PFSK-1 (cell line): ENCODE measurements at regions not wholly inside any gene's neighbourhood (a gene's known extent, or its start where the extent isn't known, plus 50 kb on each side); places are given as distances from the start of the nearest gene placed in this dataset.

Experiments used
- POLR2AphosphoS5 ChIP-seq: IDR thresholded peaks from 2 replicates; pipeline ENCODE4 v1.6.1; 2012; ENCODE audit warnings: low read depth, mild to moderate bottlenecking, control low read depth, low read length, moderate library complexity
- SIN3A ChIP-seq: IDR thresholded peaks from 2 replicates; pipeline ENCODE4 v1.6.1; 2012; ENCODE audit warnings: mild to moderate bottlenecking, low read length, moderate library complexity, borderline replicate concordance; ENCODE audit not compliant: insufficient read depth

DNA sequence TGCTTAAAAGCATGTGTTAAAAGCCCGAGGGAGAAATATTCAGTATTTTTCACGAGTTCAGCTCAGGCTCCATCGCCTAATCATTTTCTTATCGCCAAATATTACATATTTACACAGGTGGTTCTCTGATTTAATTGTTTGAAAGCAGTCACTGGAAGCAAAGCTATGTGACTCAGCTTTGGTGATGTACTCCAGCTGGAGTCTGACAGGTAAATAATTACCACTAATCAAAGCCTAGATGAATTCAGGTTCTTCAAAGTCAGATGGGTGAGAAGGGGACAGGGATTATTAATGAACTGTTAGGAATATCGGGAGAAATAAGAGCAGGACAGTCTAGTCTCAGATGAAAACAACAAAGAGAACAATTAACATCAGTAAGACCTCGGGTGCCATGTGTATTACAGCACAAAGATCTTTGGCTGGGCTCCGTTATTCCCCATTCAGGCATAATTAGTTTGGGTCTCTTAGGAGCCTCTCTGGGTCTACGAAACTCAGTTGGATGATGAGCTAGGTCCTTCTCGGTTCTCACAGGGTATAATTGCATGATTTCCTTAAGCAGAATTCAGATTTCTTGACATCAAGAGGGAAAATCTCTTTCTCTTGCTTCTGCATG lies 331.7 kb upstream of the ADAMTS9 start:
- TF ChIP-seq POLR2AphosphoS5: no peak
- no peak for TF ChIP-seq SIN3A
